LNCaP clone FGC (cell line): ENCODE measurements at regions not wholly inside any gene's neighbourhood (a gene's known extent, or its start where the extent isn't known, plus 50 kb on each side); places are given as distances from the start of the nearest gene placed in this dataset.

Experiments
- DNase-seq: peaks from one replicate; pipeline ENCODE4 v3.0.0-alpha.2; 2011; ENCODE audit warnings: low read depth
- H3K4me3 ChIP-seq: 2 replicates; pipeline ENCODE4 v1.5.1; 2011; ENCODE audit warnings: mild to moderate bottlenecking, low read depth, low read length, control low read depth
- CTCF ChIP-seq: IDR thresholded peaks from 2 replicates; pipeline ENCODE4 v1.5.1; 2012; ENCODE audit warnings: mild to moderate bottlenecking; ENCODE audit not compliant: control insufficient read depth, insufficient read depth; ENCODE audit errors: extremely low read depth

- peak; percentile 91 for DNase-seq
- TF ChIP-seq CTCF: no peak
- H3K4me3 ChIP-seq: no peak overlapping the region; the same call in 1 of the 2 replicates
Observed at GRCh38 chr4:59630922-59631321, 1569.2 kb upstream of the ADGRL3 start.

GRCh38 chr4:59637596-59637995 lies 1562.5 kb upstream of the ADGRL3 start:
- no peak for TF ChIP-seq CTCF
- DNase-seq: no peak
- no peak overlapping the region for H3K4me3 ChIP-seq

- H3K4me3 ChIP-seq: no peak overlapping the region
- no peak for DNase-seq
- no peak for TF ChIP-seq CTCF
Observed at GRCh38 chr4:59643682-59644081, 1556.4 kb upstream of the ADGRL3 start.

GRCh38 chr4:59644765-59645164 lies 1555.4 kb upstream of the ADGRL3 start:
- no peak for TF ChIP-seq CTCF
- H3K4me3 ChIP-seq: no peak overlapping the region
- no peak for DNase-seq

GRCh38 chr4:59646082-59646481 lies 1554.0 kb upstream of the ADGRL3 start:
- TF ChIP-seq CTCF: no peak
- no peak overlapping the region for H3K4me3 ChIP-seq
- no peak for DNase-seq

GRCh38 chr4:59647011-59647410 lies 1553.1 kb upstream of the ADGRL3 start:
- no peak for TF ChIP-seq CTCF
- DNase-seq: no peak
- no peak overlapping the region for H3K4me3 ChIP-seq

- no peak for TF ChIP-seq CTCF
- DNase-seq: no peak
- H3K4me3 ChIP-seq: no peak overlapping the region
Observed at GRCh38 chr4:59647500-59647899, 1552.6 kb upstream of the ADGRL3 start.
